ENCODE measurements at regions not wholly inside any gene's neighbourhood (a gene's known extent, or its start where the extent isn't known, plus 50 kb on each side); places are given as distances from the start of the nearest gene placed in this dataset.

- TF ChIP-seq, protein P1, sequence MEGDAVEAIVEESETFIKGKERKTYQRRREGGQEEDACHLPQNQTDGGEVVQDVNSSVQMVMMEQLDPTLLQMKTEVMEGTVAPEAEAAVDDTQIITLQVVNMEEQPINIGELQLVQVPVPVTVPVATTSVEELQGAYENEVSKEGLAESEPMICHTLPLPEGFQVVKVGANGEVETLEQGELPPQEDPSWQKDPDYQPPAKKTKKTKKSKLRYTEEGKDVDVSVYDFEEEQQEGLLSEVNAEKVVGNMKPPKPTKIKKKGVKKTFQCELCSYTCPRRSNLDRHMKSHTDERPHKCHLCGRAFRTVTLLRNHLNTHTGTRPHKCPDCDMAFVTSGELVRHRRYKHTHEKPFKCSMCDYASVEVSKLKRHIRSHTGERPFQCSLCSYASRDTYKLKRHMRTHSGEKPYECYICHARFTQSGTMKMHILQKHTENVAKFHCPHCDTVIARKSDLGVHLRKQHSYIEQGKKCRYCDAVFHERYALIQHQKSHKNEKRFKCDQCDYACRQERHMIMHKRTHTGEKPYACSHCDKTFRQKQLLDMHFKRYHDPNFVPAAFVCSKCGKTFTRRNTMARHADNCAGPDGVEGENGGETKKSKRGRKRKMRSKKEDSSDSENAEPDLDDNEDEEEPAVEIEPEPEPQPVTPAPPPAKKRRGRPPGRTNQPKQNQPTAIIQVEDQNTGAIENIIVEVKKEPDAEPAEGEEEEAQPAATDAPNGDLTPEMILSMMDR (IDR thresholded peaks at IDR 0.05; ENCODE audit: poor library complexity, severe bottlenecking): no peak
- no peak for TF ChIP-seq POLR2AphosphoS5 (IDR thresholded peaks at IDR 0.05)
- TF ChIP-seq EZH2 (IDR thresholded peaks at IDR 0.05; ENCODE audit: borderline replicate concordance, insufficient read depth, low read length, poor library complexity, severe bottlenecking): no peak
- TF ChIP-seq REST (IDR thresholded peaks at IDR 0.05; ENCODE audit: borderline replicate concordance): no peak
- no peak for TF ChIP-seq EP300 (conservative IDR thresholded peaks at IDR 0.05; ENCODE audit: poor library complexity, severe bottlenecking)
- TF ChIP-seq RAD21 (conservative IDR thresholded peaks at IDR 0.05): no peak
- no peak for TF ChIP-seq SMC3 (conservative IDR thresholded peaks at IDR 0.05; ENCODE audit: poor library complexity)
- TF ChIP-seq MXI1 (conservative IDR thresholded peaks at IDR 0.05; ENCODE audit: poor library complexity, severe bottlenecking): no peak
Measured at GRCh38 chr13:111458001-111458531, 137.6 kb downstream of the TEX29 start.
